HG02588 (cell line): ENCODE measurements at regions not wholly inside any gene's neighbourhood (a gene's known extent, or its start where the extent isn't known, plus 50 kb on each side); places are given as distances from the start of the nearest gene placed in this dataset.
"Not testable (repeated sequence)": the region's sequence is repeated elsewhere in the genome, so short reads cannot be mapped to it uniquely, and the experiment has no call there.

Experiments used
- ATAC-seq: cut with Tn5 transposase; IDR thresholded peaks from one replicate; pipeline ENCODE4 v1.9.1; 2021; ENCODE audit warnings: mild to moderate bottlenecking, moderate library complexity; ENCODE audit not compliant: unreplicated experiment

GRCh38 chr6:961407-961960 lies 268.5 kb upstream of the EXOC2 start:
- ATAC-seq: no peak

- ATAC-seq: no peak
Observed at GRCh38 chr6:960356-960755, 267.4 kb upstream of the EXOC2 start.

- no peak for ATAC-seq
Observed at GRCh38 chr6:958488-958887, 265.5 kb upstream of the EXOC2 start.

- no peak for ATAC-seq
Observed at GRCh38 chr6:951399-952181, 258.7 kb upstream of the EXOC2 start.

GRCh38 chr6:947235-947934 lies 254.4 kb upstream of the EXOC2 start:
- no peak for ATAC-seq

GRCh38 chr6:946546-946945 lies 253.6 kb upstream of the EXOC2 start:
- ATAC-seq: no peak

GRCh38 chr6:939526-940252 lies 246.8 kb upstream of the EXOC2 start:
- no peak for ATAC-seq

GRCh38 chr6:938916-939315 lies 246.0 kb upstream of the EXOC2 start:
- ATAC-seq: no peak

- no peak for ATAC-seq
Observed at GRCh38 chr6:938271-938905, 245.4 kb upstream of the EXOC2 start.

- no peak for ATAC-seq
Observed at GRCh38 chr6:935582-935981, 242.6 kb upstream of the EXOC2 start.

- ATAC-seq: no peak
Observed at GRCh38 chr6:934686-935085, 241.7 kb upstream of the EXOC2 start.

GRCh38 chr6:931919-932318 lies 239.0 kb upstream of the EXOC2 start:
- ATAC-seq: not testable (repeated sequence)

- ATAC-seq: no peak
Observed at GRCh38 chr6:927157-927556, 234.2 kb upstream of the EXOC2 start.

GRCh38 chr6:925656-926213 lies 232.8 kb upstream of the EXOC2 start:
- no peak for ATAC-seq

- no peak for ATAC-seq
Observed at GRCh38 chr6:924661-925060, 231.7 kb upstream of the EXOC2 start.

GRCh38 chr6:921400-921799 lies 228.5 kb upstream of the EXOC2 start:
- ATAC-seq: no peak

GRCh38 chr6:920512-920911 lies 227.6 kb upstream of the EXOC2 start:
- no peak for ATAC-seq

GRCh38 chr6:919500-919899 lies 226.6 kb upstream of the EXOC2 start:
- no peak for ATAC-seq

- no peak for ATAC-seq
Observed at GRCh38 chr6:917939-918338, 225.0 kb upstream of the EXOC2 start.

GRCh38 chr6:917296-917695 lies 224.4 kb upstream of the EXOC2 start:
- no peak for ATAC-seq

- ATAC-seq: no peak
Observed at GRCh38 chr6:916131-916530, 223.2 kb upstream of the EXOC2 start.
